HG03039 (cell line): ENCODE measurements at regions not wholly inside any gene's neighbourhood (a gene's known extent, or its start where the extent isn't known, plus 50 kb on each side); places are given as distances from the start of the nearest gene placed in this dataset.
A peak's percentile ranks its signal among the peaks of the same experiment; 100 is the strongest.
"Not testable (repeated sequence)": the region's sequence is repeated elsewhere in the genome, so short reads cannot be mapped to it uniquely, and the experiment has no call there.

Experiments used
- ATAC-seq: cut with Tn5 transposase; IDR thresholded peaks from one replicate; pipeline ENCODE4 v1.9.1; 2021; ENCODE audit warnings: mild to moderate bottlenecking, moderate library complexity; ENCODE audit not compliant: unreplicated experiment

DNA sequence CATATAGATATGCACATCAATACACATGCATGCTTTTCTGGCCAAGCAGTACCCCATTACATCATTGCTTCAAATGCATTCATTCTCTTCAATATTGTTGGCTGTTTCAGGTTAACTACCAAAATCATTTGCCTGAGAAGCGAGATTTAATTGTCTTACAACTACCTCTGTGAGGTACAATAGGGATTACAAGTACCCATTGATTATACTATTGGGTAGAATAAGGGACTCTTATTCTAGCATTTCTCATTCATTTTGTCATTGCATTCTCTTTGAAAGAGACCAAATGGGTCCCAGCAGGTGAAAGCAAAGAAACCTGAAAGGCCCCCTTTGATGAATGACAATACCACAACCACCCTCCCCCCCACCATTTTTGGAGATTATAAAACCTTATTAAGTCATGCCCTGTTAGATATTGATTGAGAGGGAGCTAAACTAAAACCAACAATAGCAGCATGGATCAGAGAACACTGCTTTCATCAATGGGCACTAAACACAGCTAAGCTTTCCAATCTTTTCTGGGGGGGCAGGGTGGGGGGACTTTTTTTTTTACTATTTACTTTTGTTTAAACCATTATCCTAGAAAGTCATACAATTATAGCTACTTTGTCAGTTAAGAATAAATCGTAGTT is 375.0 kb upstream of the CCNH start:
- ATAC-seq = no peak

DNA sequence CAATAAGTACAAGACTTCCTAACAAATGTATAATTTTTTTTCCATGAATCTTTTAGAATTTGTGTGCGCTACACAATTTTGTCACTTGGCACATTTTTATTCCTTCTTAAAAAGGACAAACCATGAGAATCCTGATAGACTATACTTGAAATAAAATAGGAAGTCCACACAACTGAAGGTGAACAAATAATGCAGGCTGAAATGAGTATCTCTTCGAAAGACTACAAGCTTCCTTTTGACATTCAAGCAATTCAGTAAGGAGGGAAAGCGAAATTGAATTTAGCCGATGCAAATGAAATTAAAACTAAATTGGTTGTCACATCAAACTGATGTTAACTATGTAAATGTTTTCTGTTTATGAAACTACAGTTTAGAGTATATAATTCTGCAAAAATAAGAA is 374.4 kb upstream of the CCNH start:
- ATAC-seq = no peak

- no peak for ATAC-seq
Measured at GRCh38 chr5:87786471-87786870, 373.7 kb upstream of the CCNH start.

DNA sequence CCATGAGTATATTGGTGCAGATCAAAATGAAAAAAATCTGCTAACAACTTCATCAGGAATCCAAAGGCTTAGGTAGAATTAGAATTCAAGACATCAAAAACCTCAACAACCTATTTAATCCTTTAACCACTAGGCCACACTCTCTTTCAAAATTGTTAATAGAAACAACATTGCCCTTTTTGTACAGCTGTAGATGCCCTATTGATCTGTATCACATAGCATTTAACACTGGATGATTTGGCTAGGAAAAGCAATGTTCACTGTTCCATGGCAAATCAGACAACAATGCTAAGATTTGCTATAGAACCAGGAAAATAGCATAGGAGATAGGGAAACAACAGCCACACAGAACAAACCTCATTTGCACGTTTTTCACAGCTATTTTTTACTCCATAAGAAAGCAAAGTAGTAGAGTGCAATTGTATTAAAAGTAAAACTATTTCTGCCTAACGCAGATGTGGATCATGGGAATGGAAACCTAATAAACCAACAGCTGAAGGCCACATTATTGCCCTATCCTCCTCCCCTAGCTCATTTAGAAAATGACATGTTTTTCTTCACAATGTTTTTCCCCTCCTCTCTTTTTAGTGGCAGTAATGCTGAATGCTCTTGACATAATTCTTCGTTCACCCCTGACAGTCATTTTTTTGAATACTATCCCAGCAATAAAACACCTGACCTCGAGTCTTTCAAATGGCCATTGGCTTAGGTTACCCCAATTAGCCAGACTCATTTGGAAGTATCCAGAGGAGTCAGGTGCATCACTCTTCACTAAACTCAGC is 373.0 kb upstream of the CCNH start:
- no peak for ATAC-seq

- no peak for ATAC-seq
Measured at GRCh38 chr5:87784879-87785495, 372.3 kb upstream of the CCNH start.

DNA sequence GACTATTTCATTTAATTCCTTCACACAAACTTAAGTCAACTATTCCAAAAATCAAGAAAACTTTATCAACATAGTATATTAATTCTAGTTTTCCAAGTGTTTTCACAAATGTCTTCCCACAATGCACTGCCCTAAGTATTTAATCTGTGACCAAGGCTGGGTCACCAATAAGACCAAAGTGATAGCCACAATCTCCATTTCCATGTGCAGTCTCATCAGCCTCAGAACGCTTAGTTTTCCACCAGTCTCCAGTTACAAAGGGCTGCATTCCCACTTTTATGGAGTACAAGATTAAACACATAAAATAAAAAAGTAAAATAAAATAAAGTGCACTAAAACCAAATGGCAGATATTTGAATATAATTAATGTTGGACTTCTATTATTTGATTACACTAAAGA is 371.6 kb upstream of the CCNH start:
- no peak for ATAC-seq

DNA sequence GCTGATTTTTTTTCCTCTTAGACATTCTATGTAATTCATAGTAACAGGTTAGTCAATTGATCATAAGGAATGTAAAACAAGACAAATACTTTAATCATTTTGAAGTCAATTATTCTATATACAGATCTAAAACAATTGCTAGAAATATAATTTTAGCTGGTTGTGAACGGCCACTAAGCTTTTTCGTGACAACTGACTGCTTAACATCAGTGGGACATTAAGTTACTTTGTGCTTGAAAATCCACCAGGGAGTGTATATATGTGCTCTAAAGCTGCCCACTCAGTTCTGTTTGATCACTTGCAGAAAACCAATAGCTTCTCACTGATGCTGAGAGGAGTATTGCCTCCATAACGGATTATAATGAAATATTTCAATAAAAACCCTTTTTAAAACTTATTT is 370.2 kb upstream of the CCNH start:
- no peak for ATAC-seq

GRCh38 chr5:87781976-87782375 is 369.2 kb upstream of the CCNH start:
- no peak for ATAC-seq

GRCh38 chr5:87780831-87781760 is 368.4 kb upstream of the CCNH start:
- peak; percentile 99 for ATAC-seq

- no peak for ATAC-seq
Measured at GRCh38 chr5:87778876-87779275, 366.1 kb upstream of the CCNH start.

GRCh38 chr5:87777877-87778276 is 365.1 kb upstream of the CCNH start:
- no peak for ATAC-seq

DNA sequence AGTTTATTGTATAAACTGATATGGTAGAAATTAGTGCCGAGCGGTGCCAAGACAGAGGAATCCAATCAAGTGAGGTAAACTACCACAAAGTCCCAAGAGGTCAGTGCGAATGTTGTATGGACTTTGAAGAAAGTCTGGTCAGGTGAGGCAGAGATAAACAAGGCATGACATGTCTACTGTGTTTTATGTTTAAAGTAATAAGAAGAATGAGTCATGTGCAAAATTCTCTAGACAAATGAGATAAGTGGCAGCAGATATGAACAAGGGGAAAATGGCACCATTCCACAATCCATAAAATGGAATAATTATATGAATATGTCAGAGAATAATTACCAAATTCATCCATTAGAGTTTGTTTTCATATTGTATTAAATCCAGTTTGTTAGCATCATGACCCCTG is 364.1 kb upstream of the CCNH start:
- no peak for ATAC-seq

DNA sequence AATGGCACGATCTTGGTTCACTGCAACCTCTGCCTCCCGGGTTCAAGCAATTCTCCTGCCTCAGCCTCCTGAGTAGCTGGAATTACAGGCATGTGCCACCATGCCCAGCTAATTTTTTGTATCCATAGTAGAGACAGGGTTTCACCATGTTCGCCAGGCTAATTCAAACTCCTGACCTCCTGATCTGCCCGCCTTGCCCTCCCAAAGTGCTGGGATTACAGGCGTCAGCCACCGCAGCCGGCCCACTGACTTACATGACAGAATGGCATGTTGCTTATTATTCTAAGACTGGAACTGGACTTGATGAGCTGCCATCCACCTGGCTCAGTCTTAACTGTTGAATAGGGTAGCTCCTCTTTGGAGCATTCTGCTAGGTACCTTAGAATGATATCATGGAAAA is 363.6 kb upstream of the CCNH start:
- ATAC-seq = not testable (repeated sequence)

DNA sequence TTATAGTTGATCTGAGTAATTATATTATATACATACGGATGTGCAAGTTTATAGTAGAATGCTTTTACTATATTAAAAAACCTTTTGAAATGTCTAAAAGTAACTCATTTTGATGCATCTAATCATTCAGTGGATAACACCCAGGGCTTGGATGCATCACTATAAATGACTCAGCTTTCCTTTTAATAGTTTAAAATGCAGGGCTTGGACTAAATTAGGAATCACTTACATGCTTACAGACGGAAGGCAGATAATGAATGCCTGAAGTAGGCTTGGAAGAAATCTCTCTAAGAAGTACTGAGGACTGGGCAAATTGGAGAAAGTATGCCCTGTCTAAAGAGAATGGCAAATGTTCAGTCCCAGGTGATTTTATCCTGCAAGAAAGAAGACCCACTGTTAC is 362.5 kb upstream of the CCNH start:
- ATAC-seq = no peak

DNA sequence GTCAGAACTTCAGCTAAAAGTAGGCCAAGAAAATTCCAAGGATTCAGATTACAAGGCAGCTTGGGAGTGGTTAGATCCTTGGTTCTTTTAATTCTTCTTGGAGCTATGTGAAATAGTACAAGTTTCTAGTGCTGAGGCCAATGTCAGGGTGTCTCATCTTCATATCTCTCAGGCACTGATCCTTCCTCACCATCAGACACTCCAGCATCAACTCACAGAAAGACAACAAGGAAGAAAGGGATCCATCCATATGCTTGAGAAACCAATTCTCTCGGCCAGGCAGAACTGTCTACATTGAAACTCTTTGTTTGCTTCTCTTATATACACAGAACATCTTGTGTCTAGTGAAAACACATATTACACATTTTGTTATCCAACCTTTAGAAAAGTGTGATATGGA is 362.1 kb upstream of the CCNH start:
- ATAC-seq = no peak

DNA sequence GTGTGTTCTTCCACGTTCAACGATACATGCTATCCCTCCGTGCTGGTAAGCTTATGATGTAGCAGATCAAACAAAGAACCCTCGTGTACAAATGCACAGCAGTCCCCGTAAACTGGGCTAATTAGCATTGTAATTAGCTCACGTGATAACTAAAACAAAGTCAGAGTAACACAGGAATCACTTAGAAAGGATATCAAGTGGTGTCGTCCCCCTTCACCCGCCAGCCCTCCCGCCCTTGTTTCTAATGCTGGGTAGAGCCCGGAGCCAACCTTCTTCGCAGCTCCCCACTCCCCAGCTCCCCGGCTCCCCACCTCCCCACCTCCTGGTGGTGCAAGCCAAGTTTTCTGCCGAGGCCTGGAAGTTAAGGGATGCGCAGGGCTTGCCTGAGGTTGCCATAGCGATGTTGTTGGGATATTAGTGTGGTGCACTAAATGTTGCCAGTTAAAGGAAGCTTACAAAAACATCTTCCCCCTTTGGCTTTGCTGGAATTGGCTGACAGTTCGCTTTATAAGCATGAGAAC is 357.9 kb upstream of the CCNH start:
- ATAC-seq = no peak

DNA sequence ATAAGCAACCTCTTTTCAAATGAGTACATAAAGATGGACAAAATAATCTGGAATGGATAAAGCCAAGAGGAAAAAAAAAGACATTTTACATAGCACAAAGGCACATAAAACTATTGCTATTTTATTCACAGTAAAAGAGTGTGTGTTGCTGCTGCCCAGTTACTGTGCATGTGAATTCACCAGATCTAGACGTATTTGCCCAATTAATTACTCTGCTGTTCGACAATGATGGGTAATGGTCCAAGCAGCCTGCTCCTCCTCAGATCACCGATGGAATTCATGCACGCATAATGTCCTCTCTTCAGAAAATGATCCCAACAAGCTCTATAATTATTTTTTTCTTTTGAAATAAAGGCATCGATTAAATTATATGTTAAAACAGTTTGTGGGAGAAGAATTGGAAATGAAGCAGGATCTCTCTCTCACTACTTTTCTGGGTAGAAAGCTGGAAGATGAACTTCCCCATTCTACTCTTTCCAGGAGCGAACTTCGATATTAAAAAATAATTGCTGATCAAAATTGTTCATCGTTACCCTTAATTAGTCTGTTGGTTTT is 357.4 kb upstream of the CCNH start:
- no peak for ATAC-seq

- ATAC-seq = no peak
Measured at GRCh38 chr5:87769157-87769556, 356.4 kb upstream of the CCNH start.

DNA sequence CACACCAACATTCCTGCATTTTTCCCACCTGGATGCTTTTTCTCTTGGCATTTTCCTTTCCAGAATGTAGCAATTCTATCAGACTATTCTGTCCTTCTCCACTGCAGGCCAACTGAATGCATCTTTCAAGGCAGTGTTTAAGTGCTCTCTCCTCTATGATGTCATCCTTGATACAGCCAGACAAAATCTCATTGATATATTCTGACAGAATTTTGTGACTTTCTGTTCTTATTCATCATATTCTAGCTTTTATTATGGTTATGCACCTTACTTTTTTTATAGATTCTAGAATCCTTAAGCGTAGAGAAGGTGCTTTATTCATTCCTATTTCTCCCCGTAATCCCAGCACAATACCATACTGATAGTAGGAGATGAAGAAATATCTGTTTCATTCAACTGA is 355.5 kb upstream of the CCNH start:
- ATAC-seq = no peak

DNA sequence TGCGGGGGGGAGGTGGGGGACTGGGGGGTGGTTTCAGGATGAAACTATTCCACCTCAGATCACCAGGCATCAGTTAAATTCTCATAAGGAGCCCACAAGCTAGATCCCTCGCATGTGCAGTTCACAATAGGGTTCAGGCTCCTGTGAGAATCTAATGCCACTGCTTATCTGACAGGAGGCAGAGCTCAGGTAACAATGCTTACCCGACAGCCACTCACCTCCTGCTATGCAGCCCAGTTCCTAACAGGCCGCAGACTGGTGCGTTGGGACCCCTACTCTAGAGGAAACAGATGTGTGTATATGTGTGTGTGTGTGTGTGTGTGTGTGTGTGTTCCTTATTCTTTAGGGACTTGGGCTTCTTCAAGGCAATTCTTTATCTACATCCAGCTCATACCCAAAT is 352.3 kb upstream of the CCNH start:
- no peak for ATAC-seq

DNA sequence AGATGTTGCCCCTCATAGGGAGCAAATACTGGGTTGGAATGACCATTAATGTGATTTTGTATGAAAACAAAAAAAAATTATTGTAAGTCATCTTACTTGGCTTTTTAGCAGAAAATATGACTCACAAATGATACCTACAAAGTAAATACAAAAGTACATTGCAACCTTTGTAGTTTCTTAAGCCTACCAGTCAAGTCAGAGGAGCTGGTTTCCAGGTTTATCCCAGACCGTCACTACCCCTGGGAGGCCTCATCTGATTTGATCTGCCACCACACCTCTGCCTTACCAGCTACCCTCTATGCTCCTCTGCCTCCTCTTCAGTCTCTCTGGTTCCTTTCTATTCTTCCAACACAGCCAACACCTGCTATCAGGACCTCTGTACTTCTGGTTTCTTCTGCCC is 349.9 kb upstream of the CCNH start:
- ATAC-seq = no peak
